ENCODE measurements at regions not wholly inside any gene's neighbourhood (a gene's known extent, or its start where the extent isn't known, plus 50 kb on each side); places are given as distances from the start of the nearest gene placed in this dataset.

DNA sequence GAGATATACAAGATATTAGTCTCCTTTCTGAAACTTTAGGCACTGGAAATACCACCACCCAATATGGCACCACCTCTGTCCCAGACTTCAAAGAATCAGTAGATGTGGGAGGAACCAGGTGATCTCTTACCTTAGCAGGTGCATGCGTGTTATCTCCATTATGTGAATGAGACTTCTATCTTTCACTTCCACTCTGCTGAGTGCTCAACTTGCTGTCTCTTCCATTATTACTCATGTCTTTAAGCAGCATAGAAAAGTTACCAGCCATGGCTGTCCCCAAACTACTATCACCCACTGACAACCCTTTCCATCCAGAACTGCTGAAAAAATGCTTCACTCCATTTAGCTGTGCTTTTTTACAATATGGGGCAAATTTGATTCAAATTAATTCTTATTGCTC, 101.5 kb upstream of the PRSS1 start:
- TF ChIP-seq, protein P1, sequence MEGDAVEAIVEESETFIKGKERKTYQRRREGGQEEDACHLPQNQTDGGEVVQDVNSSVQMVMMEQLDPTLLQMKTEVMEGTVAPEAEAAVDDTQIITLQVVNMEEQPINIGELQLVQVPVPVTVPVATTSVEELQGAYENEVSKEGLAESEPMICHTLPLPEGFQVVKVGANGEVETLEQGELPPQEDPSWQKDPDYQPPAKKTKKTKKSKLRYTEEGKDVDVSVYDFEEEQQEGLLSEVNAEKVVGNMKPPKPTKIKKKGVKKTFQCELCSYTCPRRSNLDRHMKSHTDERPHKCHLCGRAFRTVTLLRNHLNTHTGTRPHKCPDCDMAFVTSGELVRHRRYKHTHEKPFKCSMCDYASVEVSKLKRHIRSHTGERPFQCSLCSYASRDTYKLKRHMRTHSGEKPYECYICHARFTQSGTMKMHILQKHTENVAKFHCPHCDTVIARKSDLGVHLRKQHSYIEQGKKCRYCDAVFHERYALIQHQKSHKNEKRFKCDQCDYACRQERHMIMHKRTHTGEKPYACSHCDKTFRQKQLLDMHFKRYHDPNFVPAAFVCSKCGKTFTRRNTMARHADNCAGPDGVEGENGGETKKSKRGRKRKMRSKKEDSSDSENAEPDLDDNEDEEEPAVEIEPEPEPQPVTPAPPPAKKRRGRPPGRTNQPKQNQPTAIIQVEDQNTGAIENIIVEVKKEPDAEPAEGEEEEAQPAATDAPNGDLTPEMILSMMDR (IDR thresholded peaks at IDR 0.05): no peak

DNA sequence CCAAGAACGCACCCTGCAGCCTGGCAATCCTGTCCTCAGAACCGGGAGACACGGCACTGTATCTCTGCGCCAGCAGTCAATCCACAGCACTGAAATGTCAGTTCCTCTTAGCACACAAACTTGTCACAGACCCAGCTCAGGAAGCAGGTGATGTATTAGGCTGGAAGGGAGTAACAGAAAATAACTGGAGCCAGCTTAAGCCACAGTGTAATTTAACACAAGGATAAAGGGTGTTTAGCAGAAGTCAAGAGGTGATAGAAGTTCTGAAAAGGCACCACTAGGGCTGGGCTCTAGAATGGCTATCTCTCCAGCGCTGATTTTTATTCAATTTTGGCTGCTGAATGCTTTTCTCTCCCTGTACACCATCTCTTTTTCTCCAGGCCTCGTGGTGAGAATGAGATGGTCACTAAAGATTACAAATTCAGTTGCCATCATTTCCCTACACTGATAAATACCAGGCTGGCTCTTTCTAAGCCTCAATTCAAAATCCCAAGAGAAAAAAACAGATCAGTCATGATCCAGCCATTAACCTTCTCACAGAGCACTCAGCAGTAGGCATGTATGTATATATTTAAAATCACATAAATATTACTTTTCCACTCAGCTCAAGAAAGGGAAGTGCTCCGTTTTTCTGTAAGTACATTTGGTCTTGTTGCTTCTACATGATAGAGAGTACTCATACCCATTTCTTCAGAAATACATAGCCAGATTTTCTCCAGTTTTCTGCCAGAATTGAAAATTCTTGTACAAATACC, 102.7 kb upstream of the PRSS1 start:
- TF ChIP-seq, protein P1 (IDR thresholded peaks at IDR 0.05): no peak

DNA sequence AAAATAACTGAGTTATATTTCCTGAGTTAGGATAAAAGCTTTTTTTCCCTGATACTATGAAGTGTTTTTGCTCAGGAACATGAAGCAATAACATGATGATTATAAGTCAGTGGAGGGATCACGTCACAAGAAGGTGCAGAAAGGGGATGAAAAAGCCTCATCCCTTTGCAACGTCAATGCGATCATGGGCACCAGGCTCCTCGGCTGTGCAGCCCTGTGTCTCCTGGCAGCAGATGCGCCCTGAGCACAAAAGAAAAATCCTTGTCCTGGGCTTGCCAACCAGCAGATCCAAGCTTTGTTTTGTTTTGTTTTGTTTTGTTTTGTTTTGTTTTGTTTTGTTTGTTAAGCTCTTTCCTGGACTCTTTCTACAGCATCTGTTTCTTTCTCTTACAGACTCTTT, 103.5 kb upstream of the PRSS1 start:
- TF ChIP-seq, protein P1 (IDR thresholded peaks at IDR 0.05): no peak

DNA sequence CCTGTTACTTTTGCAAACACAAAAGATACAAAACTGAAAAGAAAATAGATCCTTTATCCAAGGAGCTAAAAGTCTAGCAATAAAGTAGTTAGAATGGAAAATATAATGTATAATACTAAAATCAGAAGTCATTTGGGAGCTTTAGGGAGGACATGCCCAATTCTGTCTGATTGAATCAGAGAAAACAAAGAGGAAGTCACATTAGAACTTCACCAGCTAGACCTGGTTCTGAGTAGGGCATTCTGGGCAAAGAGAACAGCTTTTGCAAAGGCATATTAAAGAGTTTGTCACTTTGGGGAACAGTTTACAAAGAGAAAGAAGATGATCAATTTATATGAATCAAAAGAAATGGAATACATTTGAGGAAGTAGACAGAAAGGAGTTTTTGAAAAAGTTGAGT, 107.0 kb upstream of the PRSS1 start:
- TF ChIP-seq, protein P1 (IDR thresholded peaks at IDR 0.05): no peak

DNA sequence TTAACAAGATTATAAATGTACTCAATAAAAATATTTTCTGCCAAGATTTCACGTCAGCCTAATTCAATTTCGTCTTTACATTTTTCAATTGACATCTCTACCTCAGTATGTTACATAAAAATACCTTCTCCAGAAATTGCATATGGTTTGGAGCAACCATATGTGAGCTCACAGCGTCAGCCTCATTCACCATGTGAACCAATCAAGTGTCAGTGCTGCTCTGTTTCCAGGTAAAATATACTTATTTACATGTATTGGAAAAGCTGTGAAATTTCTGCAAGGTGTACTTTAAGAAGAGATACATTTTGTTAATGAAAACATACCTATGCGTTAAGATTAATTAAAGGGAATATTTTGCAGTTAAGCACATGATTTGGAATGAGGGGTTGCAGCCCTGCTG, 110.7 kb upstream of the PRSS1 start:
- TF ChIP-seq, protein P1 (IDR thresholded peaks at IDR 0.05): no peak

DNA sequence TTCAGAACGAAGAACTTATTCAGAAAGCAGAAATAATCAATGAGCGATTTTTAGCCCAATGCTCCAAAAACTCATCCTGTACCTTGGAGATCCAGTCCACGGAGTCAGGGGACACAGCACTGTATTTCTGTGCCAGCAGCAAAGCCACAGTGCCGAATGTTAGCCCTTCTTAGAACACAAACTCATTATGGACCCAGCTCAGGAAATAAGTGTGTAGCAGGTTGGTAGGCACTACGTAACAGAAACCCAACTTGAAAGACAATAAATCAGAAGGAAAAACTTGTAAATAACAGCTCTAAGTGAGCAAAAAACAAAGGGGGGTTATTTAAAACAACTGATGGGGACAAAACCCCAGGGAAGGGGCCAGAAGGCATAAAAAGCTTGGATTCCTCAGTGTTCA, 112.0 kb upstream of the PRSS1 start:
- TF ChIP-seq, protein P1 (IDR thresholded peaks at IDR 0.05): no peak

DNA sequence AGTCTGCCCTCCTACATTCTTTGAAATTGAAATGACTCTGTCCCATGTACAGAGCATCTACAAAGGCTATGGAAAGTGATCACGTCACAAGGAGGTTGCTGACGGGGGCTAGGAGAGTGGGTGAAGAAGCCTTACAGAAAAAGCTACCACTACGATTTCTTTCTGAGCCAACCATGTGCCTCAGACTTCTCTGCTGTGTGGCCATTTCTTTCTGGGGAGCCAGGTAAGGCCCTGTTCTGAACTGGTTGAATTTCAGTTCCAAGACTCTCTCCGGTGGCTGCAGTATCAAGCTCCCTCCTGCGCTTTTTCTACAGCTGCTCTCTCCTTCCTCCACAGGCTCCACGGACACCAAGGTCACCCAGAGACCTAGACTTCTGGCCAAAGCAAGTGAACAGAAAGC, 112.5 kb upstream of the PRSS1 start:
- TF ChIP-seq, protein P1 (IDR thresholded peaks at IDR 0.05): no peak

Data from LNCAP (cell line).